ENCODE measurements at regions not wholly inside any gene's neighbourhood (a gene's known extent, or its start where the extent isn't known, plus 50 kb on each side); places are given as distances from the start of the nearest gene placed in this dataset.

DNA sequence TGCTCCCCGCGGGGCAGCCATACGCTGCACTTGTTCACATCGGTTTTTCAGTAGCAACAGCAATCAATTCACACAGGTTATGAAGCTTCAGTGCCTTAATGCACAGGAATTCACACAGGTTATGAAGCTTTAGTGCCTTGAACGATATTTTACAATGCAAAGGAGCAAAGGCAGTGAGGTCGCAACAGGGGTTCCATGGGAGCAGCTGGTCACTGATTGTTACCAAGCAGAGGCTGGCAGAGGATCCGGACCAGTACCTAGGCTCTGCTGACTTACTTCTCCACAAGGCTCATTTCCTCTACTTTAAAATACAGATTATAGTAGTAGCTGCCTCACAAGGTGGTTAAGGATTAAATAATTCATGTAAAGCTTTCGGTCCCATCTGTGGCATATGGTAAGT, 95.2 kb upstream of the ODAD2 start:
- TF ChIP-seq, protein P1, sequence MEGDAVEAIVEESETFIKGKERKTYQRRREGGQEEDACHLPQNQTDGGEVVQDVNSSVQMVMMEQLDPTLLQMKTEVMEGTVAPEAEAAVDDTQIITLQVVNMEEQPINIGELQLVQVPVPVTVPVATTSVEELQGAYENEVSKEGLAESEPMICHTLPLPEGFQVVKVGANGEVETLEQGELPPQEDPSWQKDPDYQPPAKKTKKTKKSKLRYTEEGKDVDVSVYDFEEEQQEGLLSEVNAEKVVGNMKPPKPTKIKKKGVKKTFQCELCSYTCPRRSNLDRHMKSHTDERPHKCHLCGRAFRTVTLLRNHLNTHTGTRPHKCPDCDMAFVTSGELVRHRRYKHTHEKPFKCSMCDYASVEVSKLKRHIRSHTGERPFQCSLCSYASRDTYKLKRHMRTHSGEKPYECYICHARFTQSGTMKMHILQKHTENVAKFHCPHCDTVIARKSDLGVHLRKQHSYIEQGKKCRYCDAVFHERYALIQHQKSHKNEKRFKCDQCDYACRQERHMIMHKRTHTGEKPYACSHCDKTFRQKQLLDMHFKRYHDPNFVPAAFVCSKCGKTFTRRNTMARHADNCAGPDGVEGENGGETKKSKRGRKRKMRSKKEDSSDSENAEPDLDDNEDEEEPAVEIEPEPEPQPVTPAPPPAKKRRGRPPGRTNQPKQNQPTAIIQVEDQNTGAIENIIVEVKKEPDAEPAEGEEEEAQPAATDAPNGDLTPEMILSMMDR (IDR thresholded peaks at IDR 0.05; ENCODE audit: insufficient read depth, low read length, poor library complexity, severe bottlenecking) = no peak
- no peak for TF ChIP-seq EZH2phosphoT487 (conservative IDR thresholded peaks at IDR 0.05; ENCODE audit: low read length)
